ENCODE measurements at regions not wholly inside any gene's neighbourhood (a gene's known extent, or its start where the extent isn't known, plus 50 kb on each side); places are given as distances from the start of the nearest gene placed in this dataset.

- Histone ChIP-seq H3K4me3 (no peak overlapping the region), H3K27ac (no peak overlapping the region)
- TF ChIP-seq CTCF (IDR thresholded peaks at IDR 0.05), result no peak
Observed at GRCh38 chr4:134343081-134343480, 141.5 kb upstream of the PABPC4L start.

GRCh38 chr4:134337574-134337973 is 136.0 kb upstream of the PABPC4L start:
- no peak for TF ChIP-seq CTCF (IDR thresholded peaks at IDR 0.05)
- no peak for DNase-seq (ENCODE audit: low spot score)
- no peak overlapping the region for H3K4me3 ChIP-seq

More at GRCh38 chr4:134343081-134343480, 141.5 kb upstream of the PABPC4L start:
- no peak for DNase-seq (ENCODE audit: low spot score)

GRCh38 chr4:134328741-134329140 is 127.2 kb upstream of the PABPC4L start:
- Histone ChIP-seq H3K4me3 (no peak overlapping the region), H3K27ac (no peak overlapping the region)
- no peak for TF ChIP-seq CTCF (IDR thresholded peaks at IDR 0.05)
- DNase-seq (ENCODE audit: low spot score), result no peak

More at GRCh38 chr4:134337574-134337973, 136.0 kb upstream of the PABPC4L start:
- H3K27ac ChIP-seq, result no peak overlapping the region

GRCh38 chr4:134327274-134328122 is 125.9 kb upstream of the PABPC4L start:
- Histone ChIP-seq H3K27ac (no peak overlapping the region), H3K4me3 (no peak overlapping the region)
- TF ChIP-seq CTCF (IDR thresholded peaks at IDR 0.05), result no peak
- no peak for DNase-seq (ENCODE audit: low spot score)

GRCh38 chr4:134326866-134327265 is 125.3 kb upstream of the PABPC4L start:
- DNase-seq (ENCODE audit: low spot score), result no peak
- Histone ChIP-seq H3K27ac (no peak overlapping the region), H3K4me3 (no peak overlapping the region)
- no peak for TF ChIP-seq CTCF (IDR thresholded peaks at IDR 0.05)

GRCh38 chr4:134324179-134324578 is 122.6 kb upstream of the PABPC4L start:
- H3K27ac ChIP-seq, result no peak overlapping the region
- no peak for DNase-seq (ENCODE audit: low spot score)

More at GRCh38 chr4:134324179-134324578, 122.6 kb upstream of the PABPC4L start:
- no peak overlapping the region for H3K4me3 ChIP-seq
- no peak for TF ChIP-seq CTCF (IDR thresholded peaks at IDR 0.05)

Data from coronary artery (tissue), 2 donors.